AG04450 (cell line): ENCODE measurements at regions not wholly inside any gene's neighbourhood (a gene's known extent, or its start where the extent isn't known, plus 50 kb on each side); places are given as distances from the start of the nearest gene placed in this dataset.

Experiments
- CTCF ChIA-PET: fragments of 300-600, 350-600 bp; formaldehyde crosslinking; extraction: SDS; loops from one replicate; lab custom pipeline; 2022; ENCODE audit warnings: antibody characterized with exemption, inconsistent platforms; lab: Charles Lee
- POLR2A ChIA-PET: fragments of 350-600 bp; formaldehyde crosslinking; extraction: SDS; loops from one replicate; lab custom pipeline; 2021; ENCODE audit warnings: antibody characterized with exemption, inconsistent platforms; lab: Yijun Ruan, JAX
- DNase-seq: peaks from one replicate; pipeline ENCODE4 v3.0.0-alpha.2; 2011; ENCODE audit warnings: low read depth, low spot score
- H3K27ac ChIP-seq: one replicate; pipeline ENCODE4 v1.5.1; 2012; ENCODE audit warnings: low read depth, low read length, control low read depth
- H3K27me3 ChIP-seq: one replicate; pipeline ENCODE4 v1.6.0; 2012; ENCODE audit warnings: low read length; ENCODE audit not compliant: control insufficient read depth, insufficient read depth
- H3K4me3 ChIP-seq: 2 replicates; pipeline ENCODE4 v1.5.1; 2011; ENCODE audit warnings: mild to moderate bottlenecking, low read depth, low read length, control low read depth
- H3K9me3 ChIP-seq: 2 replicates; pipeline ENCODE4 v1.5.1; 2012; ENCODE audit warnings: low read length; ENCODE audit not compliant: control insufficient read depth, insufficient read depth
- TF ChIP-seq, protein P1 (sequence below): IDR thresholded peaks from 2 replicates; pipeline ENCODE4 v1.5.1; 2011; ENCODE audit warnings: low read depth, low read length, control low read depth, inconsistent platforms

DNA sequence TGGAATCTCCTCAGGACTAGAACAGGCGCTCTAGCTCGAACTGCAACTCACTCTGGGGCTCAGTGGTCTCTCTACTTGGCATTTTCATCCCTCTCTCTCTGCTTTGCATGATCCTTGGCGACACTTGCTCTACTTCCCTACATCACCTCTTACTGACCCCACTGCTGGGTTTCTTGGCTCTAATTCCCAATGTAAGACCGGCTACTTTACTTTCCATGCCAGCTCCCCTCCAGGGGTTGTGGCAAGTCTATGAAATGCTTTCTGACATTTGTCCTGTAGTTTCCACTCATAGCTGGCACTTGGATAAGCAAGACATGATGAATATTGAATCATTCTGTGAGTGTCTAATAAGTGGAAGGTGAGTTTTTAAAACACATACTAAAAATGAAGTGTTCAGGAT, 292.3 kb downstream of the USP25 start:
- H3K27ac ChIP-seq = no peak overlapping the region
- TF ChIP-seq, protein P1, sequence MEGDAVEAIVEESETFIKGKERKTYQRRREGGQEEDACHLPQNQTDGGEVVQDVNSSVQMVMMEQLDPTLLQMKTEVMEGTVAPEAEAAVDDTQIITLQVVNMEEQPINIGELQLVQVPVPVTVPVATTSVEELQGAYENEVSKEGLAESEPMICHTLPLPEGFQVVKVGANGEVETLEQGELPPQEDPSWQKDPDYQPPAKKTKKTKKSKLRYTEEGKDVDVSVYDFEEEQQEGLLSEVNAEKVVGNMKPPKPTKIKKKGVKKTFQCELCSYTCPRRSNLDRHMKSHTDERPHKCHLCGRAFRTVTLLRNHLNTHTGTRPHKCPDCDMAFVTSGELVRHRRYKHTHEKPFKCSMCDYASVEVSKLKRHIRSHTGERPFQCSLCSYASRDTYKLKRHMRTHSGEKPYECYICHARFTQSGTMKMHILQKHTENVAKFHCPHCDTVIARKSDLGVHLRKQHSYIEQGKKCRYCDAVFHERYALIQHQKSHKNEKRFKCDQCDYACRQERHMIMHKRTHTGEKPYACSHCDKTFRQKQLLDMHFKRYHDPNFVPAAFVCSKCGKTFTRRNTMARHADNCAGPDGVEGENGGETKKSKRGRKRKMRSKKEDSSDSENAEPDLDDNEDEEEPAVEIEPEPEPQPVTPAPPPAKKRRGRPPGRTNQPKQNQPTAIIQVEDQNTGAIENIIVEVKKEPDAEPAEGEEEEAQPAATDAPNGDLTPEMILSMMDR = no peak
- ChIA-PET CTCF (interaction anchor here (1.7 kb wide), 1 partner anchor 10 kb away, joined by 4 read pairs; no protein-coding TSS in a partner anchor), POLR2A (no interaction called here)
- H3K4me3 ChIP-seq = no peak overlapping the region
- no peaks in the 10 kb centered on the region for H3K27me3 ChIP-seq
- H3K9me3 ChIP-seq = no peaks in the 10 kb centered on the region
- DNase-seq = no peak

DNA sequence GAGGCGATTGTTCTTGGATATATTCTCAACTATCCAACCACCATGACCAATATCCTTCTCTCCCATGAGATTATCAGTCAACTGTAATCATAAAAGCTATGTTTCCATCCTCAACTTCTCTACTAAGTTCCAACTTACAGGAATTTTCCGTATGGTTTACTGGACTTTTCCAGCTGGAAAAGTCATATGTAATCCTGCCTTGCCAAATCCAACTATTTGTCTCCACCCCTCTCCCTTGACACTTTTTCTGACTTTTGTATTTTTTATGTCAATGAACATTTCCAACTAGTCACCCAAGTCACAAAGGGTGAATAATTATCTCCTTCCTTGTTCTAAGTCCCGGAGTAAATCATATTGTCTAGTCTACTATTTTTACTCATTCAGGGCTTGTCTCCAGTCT, 293.1 kb downstream of the USP25 start:
- ChIA-PET POLR2A (no interaction called here), CTCF (no interaction called here)
- no peak for DNase-seq
- Histone ChIP-seq H3K9me3 (no peaks in the 10 kb centered on the region), H3K27me3 (no peaks in the 10 kb centered on the region), H3K27ac (no peak overlapping the region), H3K4me3 (no peak overlapping the region)
- TF ChIP-seq, protein P1 = no peak

DNA sequence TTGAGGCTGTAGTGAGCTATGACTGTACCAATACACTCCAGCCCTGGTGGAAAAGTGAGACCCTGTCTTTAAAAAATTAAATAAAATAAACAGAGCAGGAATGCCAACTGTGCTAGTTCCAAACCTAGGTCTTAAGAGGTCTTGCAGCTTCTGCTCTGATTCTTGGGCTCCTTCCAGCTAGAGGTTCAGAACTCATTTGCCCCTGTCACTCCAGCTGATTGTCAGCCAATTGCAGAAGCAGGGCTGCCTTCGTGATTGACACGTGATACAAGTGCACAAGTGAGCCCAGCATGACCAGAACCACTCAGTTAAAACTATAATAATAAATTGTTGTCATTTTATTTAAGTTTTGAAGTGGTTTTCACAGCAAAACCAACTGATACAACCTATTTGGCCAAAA, 298.4 kb downstream of the USP25 start:
- H3K27me3 ChIP-seq = no peaks in the 10 kb centered on the region
- H3K4me3 ChIP-seq = no peak overlapping the region
- H3K9me3 ChIP-seq = no peaks in the 10 kb centered on the region
- ChIA-PET CTCF (no interaction called here), POLR2A (no interaction called here)
- H3K27ac ChIP-seq = no peak overlapping the region
- TF ChIP-seq, protein P1 = no peak
- DNase-seq = no peak

DNA sequence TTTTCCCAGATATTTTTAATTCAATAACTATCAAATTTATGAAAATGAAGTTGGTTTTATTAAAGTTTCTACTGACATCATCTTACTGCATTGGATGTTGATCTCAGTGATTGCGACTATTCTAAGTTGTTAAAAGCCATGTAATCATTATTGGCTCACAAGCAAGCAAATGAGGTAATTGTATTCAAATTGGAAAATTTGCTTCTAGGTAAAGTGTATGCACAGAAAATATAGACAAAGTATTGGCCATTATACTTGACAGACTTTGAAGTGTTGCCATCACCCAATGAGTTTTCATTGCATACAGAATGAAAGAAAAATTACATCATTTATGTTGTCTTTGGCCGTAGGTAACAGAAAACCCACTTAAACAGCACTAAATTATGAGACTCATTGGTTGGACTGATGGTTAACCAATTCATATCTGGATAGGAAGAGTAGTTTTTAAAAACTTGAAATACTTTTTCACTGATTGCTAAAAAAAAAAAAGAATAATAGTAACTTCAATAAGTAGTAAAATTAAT, 299.2 kb downstream of the USP25 start:
- no peaks in the 10 kb centered on the region for H3K9me3 ChIP-seq
- TF ChIP-seq, protein P1 = no peak
- H3K27me3 ChIP-seq = no peaks in the 10 kb centered on the region
- no peak overlapping the region for H3K27ac ChIP-seq
- ChIA-PET CTCF (no interaction called here), POLR2A (no interaction called here)
- DNase-seq = no peak
- no peak overlapping the region for H3K4me3 ChIP-seq

DNA sequence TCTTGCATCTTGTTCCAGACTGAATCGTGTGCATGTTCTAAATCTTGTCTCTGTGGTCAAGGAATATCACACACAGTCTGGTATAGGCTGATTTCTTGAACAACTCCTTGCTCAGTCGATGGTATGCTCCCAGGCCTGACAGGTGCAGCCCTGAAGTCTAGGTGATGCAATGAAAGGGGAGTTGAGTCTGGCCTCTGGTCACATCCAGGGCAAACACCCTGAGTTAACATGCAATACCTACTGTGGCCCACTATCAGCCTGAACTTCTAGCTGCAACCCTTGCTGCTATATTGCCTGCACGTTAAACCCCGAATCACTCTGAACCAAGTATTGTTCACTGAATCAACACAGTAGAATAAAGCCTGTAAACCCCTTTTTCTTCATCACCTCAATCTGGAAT, 303.4 kb downstream of the USP25 start:
- H3K27me3 ChIP-seq = no peaks in the 10 kb centered on the region
- TF ChIP-seq, protein P1 = no peak
- POLR2A ChIA-PET = no interaction called here
- no peak overlapping the region for H3K4me3 ChIP-seq
- H3K9me3 ChIP-seq = no peaks in the 10 kb centered on the region
- CTCF ChIA-PET = interaction anchor here (0.6 kb wide), 1 partner anchor 493 kb away, joined by 3 read pairs; no protein-coding TSS in a partner anchor
- H3K27ac ChIP-seq = no peak overlapping the region
- DNase-seq = no peak
